ENCODE measurements at regions not wholly inside any gene's neighbourhood (a gene's known extent, or its start where the extent isn't known, plus 50 kb on each side); places are given as distances from the start of the nearest gene placed in this dataset.

DNA sequence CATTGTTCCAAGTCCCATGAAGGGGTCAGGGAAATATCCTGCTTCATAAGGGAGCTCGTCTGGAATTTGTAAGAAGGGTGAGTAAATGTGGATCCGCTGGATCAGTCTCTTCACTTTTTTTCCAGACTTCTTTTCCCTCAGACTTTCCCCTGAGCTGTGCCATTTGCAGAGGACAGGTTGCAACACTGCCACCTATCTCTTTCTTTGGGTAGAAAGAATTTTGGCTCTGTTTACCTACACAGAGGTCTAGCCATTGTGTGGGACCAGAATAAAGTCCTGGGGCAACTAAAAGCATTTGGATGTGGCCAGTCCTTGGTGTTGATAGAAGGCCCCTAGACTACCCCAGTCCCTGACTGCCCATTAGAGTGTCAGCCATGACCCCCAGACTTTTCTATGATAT is 1146.7 kb upstream of the PRMT6 start:
- DNase-seq (ENCODE audit: missing footprints) (no peak), ATAC-seq (no peak)
- intact Hi-C loops (cut with DNase I) = no loop called here

DNA sequence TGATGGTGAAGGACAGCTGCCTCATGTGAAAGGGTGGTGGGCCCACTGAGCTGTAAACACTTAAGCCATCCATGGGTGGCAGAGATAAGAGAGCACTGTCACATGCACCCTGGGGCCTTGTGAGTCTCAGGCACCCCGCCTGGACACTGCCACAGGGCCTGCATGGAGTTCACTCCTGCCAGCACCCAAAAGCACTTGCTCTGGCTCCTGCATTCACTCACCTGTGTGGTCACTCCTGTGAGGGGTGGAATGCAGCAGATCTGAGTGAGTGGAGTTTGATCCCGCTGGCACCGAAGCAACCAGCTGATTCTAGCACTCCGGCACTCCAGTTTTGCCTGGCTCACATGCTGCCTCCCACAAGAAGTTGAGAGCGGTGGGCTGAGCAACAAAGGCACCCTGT is 1142.1 kb upstream of the PRMT6 start:
- intact Hi-C loops (cut with DNase I) = no loop called here

GRCh38 chr1:105934806-105935205 is 1121.7 kb upstream of the PRMT6 start:
- intact Hi-C loops (cut with DNase I) = no loop called here
- ATAC-seq = no peak
- DNase-seq (ENCODE audit: missing footprints) = no peak

More for the DNA sequence above, 1142.1 kb upstream of the PRMT6 start:
- no peak for ATAC-seq
- DNase-seq (ENCODE audit: missing footprints) = no peak

- intact Hi-C loops (cut with DNase I) = no loop called here
- DNase-seq (ENCODE audit: missing footprints) (no peak), ATAC-seq (no peak)
Observed at GRCh38 chr1:105964879-105965278, 1091.6 kb upstream of the PRMT6 start.

DNA sequence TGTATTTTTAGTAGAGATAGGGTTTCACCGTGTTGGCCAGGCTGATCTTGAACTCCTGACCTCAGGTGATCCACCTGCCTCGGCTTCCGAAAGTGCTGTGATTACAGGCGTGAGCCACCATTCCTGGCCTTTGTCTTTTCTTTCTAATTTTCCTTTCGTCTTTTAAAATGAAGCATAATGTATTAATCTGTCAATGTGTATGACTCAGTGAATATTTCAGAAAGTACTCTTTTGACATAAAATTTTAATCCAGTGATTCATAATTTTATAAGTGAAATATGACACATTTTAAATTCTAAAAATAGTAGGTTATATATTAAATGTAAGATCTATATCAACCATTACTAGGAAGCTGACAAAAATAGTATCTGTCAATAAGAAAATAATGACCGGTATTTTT is 1059.0 kb upstream of the PRMT6 start:
- ATAC-seq (no peak), DNase-seq (ENCODE audit: missing footprints) (no peak)
- intact Hi-C loops (cut with DNase I) = no loop called here

DNA sequence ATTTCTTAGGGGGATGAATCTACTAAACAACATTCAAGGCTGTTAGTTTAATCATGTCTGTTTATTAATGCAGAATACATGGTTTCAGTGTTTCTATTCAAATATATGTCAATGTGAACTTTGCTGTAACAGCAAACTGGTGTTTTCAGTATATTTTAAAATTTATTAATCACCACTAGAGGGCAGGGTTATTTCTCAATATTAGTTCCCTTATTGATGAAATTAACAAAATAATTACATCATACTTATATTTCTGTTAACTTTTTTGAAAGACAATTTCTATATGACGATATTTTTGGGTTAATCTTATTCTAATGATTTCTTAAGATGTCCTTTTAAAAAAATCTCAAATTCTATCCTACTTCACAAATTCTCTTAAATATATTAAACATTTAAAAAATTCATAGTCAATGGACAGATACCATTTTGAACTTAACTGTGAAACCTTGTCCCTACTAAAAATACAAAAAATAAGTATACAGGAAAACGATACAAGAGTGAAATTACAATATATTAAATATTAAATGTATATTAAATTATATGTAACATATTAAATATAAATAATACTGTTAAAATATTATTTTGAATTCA is 1034.1 kb upstream of the PRMT6 start:
- intact Hi-C loops (cut with DNase I) = no loop called here
- ATAC-seq (no peak), DNase-seq (ENCODE audit: missing footprints) (no peak)

DNA sequence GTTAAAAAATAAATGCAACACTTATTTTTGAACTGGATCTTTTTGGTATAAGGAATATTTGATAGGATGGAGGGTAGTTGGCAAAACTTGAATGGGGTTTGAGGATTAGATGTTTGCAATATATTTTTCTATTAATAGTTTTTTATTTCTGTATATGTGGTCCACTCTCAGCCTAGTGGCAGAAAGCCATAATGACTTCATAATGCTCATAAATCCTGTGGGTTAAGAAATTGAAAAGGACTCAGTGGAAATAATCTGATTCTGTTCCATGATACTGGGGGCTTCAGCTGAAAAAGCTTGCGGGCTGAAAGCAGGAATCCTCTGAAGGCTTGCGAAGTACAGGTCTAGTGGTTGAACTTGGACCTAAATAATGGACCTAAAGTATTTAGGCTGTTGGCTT is 1028.6 kb upstream of the PRMT6 start:
- intact Hi-C loops (cut with DNase I) = no loop called here
- DNase-seq (ENCODE audit: missing footprints) (no peak), ATAC-seq (no peak)

- no peak for ATAC-seq
- intact Hi-C loops (cut with DNase I) = no loop called here
- no peak for DNase-seq (ENCODE audit: missing footprints)
Observed at GRCh38 chr1:106037526-106037925, 1018.9 kb upstream of the PRMT6 start.

GRCh38 chr1:106038260-106038659 is 1018.2 kb upstream of the PRMT6 start:
- DNase-seq (ENCODE audit: missing footprints) (no peak), ATAC-seq (no peak)
- intact Hi-C loops (cut with DNase I) = no loop called here

- DNase-seq (ENCODE audit: missing footprints) (no peak), ATAC-seq (no peak)
- intact Hi-C loops (cut with DNase I) = no loop called here
Observed at GRCh38 chr1:106043971-106044370, 1012.5 kb upstream of the PRMT6 start.

DNA sequence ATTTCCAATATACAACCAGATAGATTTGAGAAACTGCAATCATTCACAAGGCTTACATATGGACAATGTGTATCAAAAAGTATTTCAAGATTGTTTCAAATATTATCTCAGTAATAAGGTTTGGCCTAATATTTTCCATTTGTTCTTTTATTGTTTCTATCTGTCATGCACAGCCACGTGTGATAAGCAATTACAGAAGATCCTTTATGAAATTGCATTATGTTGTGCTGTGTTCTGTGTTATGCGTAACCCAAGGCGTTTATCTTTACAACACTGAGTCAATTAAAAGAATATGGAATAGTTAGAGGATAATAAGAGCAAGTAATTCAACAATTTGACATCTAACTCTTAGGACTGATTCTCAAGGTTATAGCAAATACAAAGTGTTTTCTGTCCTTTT is 1009.3 kb upstream of the PRMT6 start:
- no peak for DNase-seq (ENCODE audit: missing footprints)
- no peak for ATAC-seq
- intact Hi-C loops (cut with DNase I) = no loop called here

GRCh38 chr1:106049595-106049994 is 1006.9 kb upstream of the PRMT6 start:
- intact Hi-C loops (cut with DNase I) = no loop called here
- ATAC-seq (no peak), DNase-seq (ENCODE audit: missing footprints) (no peak)

- intact Hi-C loops (cut with DNase I) = no loop called here
- ATAC-seq (no peak), DNase-seq (ENCODE audit: missing footprints) (no peak)
Observed at GRCh38 chr1:106055855-106056254, 1000.6 kb upstream of the PRMT6 start.

DNA sequence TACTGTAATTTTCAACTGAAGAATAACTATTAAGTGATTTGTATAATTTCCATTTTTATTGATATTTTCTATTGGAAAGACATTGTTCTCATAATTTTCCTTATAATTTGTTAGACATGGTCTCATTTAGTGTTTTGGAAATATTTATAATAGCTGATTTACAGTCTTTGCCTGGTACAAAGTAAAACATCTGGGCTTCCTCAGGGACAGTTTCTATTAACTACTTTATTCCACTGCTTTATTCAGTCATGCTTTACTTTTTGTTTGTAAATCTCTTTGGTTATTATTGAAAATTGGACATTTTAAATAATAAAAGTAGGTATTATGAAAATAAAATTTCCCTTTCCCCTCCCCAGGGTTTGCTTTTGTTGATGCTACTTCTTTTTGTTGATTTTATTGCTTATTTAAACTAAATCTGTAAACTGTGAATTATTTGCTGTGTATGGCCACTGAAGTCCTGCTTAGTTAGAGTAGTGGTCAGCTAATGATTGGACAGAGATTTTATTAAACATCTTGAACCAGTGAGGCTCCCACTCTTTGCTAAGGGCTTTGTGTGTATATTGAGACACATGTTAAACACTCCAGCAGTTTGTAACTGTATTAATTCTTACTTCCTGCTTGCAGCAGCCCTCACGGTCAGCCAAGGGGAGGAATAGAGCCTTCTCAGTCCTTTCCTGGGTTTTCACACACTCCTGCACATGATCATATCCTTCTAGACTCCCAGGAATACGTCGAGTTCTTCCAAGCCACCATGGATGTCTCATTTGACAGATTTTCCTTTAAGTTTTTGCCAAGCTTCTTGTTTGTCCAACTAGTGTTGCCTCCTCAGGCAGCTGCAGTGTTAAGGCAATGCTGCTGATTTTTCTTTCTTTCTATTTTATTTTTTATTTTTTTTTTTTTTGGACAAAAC is 994.6 kb upstream of the PRMT6 start:
- intact Hi-C loops (cut with DNase I) = no loop called here
- no peak for ATAC-seq
- DNase-seq (ENCODE audit: missing footprints) = no peak

DNA sequence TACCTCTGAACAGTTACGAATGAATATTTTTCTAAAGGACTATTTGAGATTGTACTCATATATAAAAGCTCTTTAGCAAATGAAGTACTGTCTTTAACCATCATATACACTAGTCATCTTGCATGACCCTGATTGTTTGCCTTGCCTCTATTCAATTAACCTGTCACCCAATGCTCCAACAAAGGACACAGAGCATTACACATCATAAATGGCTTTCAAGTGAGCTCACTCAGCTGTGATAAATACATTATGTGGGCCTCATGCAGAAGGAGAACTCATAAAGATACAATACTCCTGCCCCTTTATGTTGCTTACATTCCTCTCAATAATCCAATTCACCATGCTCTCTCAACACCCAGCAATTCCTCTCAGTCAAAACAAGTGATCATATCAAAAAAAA is 993.0 kb upstream of the PRMT6 start:
- intact Hi-C loops (cut with DNase I) = no loop called here
- ATAC-seq (no peak), DNase-seq (ENCODE audit: missing footprints) (no peak)

DNA sequence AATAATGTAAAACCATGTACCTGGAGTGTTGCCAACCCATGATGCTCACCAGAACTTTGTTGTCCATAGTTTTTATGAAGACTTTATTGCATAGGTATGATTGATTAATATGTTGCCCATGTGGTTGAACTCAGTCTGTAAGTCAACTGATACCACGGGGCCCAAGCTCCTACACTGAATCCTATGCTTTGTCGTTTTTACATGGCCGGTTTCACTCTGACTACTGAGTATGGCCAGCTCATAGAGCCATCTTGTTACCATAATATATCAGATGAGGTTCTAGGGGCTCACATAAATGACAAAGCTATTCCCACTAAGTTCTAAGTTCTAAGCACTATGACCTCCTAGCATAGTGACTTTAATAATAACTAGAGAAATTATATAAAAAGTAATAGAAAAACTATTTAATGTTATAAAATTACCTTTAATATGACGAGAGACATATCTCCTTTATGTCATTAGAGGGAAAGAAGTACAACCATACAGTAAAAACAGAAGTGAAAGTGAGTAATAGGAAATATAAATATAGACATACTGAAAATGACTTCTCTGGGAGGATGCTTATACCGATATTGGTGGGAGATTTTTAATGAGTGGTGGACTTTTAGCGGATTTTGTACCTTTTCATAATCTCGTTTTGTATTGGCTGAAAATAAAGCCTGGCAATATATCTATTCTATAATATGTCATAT is 983.4 kb upstream of the PRMT6 start:
- ATAC-seq (no peak), DNase-seq (ENCODE audit: missing footprints) (no peak)
- intact Hi-C loops (cut with DNase I) = no loop called here

DNA sequence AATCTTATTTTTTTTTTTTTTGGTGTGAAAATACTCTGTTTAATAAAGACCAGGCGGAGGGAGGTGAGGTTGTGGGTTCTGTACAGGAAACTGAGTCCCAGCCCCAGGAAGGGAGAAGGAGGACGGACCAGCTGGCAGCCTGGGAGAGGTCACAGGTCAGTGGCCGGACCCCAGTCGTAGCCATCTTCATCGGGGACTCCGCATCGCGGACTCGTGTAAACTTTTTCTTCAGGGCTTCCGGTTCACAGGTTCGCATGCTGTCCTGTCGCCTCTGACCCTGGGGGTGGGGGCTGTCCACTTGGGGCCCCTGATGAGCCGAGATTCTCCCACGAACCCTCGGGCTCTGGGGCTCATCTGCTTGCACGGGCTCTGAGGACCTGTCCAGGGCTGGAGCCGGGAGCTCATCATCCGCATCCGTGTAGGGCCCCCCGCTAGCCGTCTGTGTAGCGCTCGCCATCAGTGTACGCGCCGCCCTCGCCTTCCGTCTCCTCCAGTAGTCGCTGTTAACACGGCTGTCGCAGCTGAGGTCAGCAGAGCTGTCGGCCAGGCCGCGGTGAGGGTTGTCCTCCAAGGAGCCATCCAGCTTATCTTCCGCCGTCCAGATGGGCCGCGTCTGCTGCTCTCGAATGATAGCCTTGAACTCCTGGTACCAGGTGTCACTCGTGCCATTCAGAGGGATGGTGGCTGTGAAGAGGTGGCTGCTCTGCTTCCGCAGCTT is 975.7 kb upstream of the PRMT6 start:
- ATAC-seq (no peak), DNase-seq (ENCODE audit: missing footprints) (peak; percentile 51)
- intact Hi-C loops (cut with DNase I) = no loop called here

DNA sequence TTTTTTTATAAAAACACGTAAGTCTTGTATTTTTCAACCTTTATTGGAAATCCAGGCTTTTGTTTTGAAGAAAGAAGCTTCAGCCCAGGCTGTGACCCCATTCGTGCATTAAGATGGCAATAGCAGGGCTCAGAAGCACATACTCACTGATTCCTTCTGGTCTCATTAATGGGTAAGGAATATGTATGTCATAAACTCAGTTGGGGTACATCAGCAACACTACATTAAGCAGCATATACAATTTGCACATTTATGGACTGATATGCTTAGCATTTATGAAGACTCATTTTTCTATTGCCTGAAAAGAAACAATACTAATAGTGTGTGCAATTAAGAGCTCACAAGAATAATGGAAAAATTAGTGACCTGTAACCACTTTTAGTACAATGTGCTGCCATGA is 945.4 kb upstream of the PRMT6 start:
- DNase-seq (ENCODE audit: missing footprints) = no peak
- intact Hi-C loops (cut with DNase I) = no loop called here

DNA sequence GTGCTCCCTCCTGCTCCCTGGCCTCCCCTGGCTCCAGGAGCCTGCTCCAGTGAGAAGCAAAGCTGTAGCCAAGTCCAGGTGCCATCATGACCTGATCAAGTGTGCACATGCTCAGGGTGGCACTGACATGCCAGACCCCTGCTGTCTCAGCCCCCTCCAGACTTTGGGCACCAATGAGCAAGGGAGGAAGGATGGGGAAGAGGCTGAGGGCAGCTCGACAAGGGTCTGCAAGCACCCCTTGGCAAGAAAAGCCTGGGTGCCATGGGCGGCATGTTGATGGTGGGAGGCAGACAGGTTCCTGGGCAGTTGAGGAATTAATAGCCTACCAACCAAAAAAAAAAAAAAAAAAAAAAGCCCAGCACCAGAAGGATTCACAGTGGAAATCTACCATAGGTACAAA is 942.6 kb upstream of the PRMT6 start:
- ATAC-seq (no peak), DNase-seq (ENCODE audit: missing footprints) (no peak)
- intact Hi-C loops (cut with DNase I) = no loop called here

More for the DNA sequence above, 945.4 kb upstream of the PRMT6 start:
- no peak for ATAC-seq
